HG03060 (cell line): ENCODE measurements at regions not wholly inside any gene's neighbourhood (a gene's known extent, or its start where the extent isn't known, plus 50 kb on each side); places are given as distances from the start of the nearest gene placed in this dataset.

Experiments
- ATAC-seq: cut with Tn5 transposase; IDR thresholded peaks from one replicate; pipeline ENCODE4 v1.9.1; 2021; ENCODE audit warnings: low read depth, moderate number of reproducible peaks; ENCODE audit not compliant: unreplicated experiment

DNA sequence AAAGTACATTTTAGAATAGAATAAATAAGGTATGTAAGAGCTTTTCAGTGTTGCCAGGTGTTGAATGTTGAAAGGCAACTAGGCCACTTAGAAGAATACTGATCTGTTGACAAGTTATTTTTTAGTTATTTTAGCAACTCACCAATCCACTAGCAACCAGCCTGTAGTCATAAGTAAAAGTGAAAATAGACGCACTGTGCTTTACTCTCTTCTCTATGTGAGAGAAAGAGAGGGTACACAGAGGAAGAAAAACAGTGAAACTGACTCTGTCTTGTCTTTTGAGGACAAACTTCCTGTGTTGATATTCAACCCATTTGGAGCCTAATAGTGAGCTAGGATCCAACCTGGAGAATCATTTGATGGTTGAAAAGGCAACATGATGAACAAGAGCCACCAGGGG is 327.1 kb upstream of the GOLIM4 start:
- ATAC-seq = no peak

GRCh38 chr3:168419091-168419490 is 323.4 kb upstream of the GOLIM4 start:
- no peak for ATAC-seq

GRCh38 chr3:168417016-168417415 is 321.3 kb upstream of the GOLIM4 start:
- no peak for ATAC-seq

DNA sequence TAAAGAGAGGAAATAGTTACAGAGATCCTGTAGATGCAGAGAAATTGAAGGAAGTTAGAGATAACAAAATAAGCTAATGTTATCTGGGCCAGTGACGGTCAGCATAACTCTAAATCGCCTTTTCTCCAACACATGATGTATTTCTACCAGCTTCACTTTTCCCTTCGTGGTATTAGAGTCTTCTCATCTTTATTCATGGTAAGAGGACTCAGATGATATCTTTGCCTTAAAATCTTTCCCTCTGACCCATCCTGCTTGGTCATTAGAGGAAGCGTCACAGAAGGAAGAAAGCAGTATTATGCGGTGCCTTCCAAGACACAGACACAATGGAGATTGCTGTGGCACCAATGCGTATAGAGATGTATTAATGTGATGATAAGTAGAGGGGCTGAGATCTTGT is 320.7 kb upstream of the GOLIM4 start:
- ATAC-seq = no peak

DNA sequence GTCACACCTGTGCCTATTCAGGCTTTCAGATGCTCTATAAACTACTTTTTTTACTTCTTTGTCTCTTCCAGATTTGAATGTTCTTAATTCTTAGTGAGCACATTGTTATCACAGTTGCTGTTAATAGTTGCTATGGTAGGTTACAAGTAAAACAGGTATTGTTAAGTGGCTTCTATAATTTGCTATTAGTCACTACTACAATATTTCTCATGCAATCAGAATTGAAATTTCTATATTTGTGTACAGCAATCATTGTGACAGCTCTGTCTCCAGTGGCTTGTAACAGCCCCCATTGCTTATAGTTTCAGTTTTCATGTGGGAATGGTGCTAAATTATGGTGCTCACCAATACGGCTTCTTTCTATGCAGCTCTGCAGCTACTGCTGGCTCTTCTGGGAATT is 318.4 kb upstream of the GOLIM4 start:
- no peak for ATAC-seq

GRCh38 chr3:168407381-168407780 is 311.7 kb upstream of the GOLIM4 start:
- no peak for ATAC-seq

DNA sequence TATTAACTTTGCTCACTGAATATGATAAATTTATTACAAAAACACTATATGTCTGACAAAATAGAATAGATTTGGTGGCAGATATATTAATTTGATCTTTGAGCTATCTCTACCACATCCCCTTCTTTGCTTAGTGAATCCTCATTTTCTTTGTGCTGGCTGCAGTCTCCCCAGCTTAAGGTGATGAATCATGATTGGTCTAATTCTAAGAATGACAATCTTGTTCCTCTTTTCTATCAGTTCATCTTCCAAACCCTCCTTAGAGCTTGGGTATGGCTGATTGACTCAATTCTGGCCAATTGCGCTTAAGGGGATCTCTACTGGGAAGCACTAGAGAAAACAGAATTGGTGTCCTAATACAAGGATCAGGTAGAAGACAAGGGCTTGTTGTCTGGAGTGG is 309.6 kb upstream of the GOLIM4 start:
- ATAC-seq = no peak

GRCh38 chr3:168398371-168399025 is 302.8 kb upstream of the GOLIM4 start:
- ATAC-seq = no peak

- no peak for ATAC-seq
Observed at GRCh38 chr3:168396861-168397260, 301.1 kb upstream of the GOLIM4 start.

DNA sequence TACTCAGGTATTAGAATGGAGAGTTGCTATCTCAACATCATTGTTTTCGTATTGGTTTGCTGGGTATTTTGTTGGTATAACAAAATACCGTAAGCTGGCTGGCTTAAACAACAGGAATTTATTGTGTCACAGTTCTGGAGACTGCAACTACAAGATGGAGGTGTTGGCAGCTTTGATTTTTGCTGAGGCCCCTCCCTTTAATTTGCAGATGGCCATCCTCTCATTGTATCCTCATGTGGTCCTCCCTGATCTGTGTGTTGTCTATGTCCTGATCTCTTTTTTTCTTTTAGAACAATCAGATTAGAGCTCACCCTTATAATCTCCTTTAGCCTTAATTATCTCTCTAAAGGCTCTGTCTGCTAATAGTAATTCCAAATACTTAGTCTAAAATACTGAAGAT is 299.8 kb upstream of the GOLIM4 start:
- ATAC-seq = no peak

DNA sequence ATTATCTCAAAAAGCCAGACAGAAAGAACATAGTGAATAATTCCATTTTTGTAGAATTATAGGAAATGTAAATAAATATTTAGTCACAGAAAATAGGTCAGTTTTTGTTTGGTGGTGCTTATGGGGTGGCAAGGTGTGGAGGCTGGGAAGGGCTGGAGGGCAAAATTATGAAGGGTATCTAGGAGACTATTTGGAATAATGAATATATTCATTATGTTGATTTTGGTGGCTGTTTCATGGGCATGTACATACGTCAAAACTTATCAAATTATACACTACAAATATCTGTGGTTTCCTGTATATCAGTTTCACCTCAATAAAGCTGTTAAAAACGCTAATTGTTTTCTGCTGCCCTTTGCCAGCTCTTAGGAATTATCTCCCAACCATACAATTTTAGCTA is 298.7 kb upstream of the GOLIM4 start:
- ATAC-seq = no peak

GRCh38 chr3:168386301-168386700 is 290.6 kb upstream of the GOLIM4 start:
- ATAC-seq = no peak

DNA sequence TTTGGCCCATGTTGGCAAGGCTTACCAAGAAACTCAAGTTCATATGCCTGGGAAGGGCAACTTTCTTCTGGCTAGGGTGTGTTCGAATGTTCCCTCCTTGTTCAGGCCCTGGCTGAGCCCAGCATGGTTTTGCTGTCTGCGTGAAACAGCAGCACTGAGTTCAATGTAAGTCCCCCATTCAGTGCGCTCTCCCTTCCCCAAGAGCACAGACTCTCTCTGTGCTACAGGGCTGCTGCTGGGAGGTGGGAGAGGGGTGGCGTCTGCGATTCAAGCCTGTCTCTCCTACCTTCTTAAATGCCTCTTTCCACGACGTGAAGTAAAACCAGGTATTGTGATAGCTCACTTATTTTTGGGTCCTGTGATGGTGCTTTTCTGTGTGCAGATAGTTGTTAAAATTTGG is 289.3 kb upstream of the GOLIM4 start:
- no peak for ATAC-seq

DNA sequence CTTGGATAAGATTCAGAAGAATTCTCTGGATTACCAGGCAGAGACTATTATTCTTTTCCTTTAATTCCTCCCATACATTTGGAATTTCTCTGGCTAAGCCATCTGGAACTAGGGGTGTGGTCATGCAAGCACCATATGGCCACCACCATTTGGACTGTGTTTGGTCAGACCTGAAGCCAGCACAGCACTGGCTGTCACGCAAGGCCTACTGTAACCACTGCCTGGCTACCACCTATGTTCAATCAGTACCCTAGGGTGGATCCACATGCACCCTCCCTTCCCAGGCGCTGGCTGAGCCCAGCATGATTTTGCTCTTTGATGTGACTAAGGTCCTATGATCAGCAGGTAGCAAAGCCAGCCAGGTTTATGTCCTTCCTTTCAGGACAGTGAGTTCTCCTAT is 287.8 kb upstream of the GOLIM4 start:
- ATAC-seq = no peak

GRCh38 chr3:168371846-168372245 is 276.1 kb upstream of the GOLIM4 start:
- ATAC-seq = no peak

GRCh38 chr3:168364967-168365366 is 269.2 kb upstream of the GOLIM4 start:
- no peak for ATAC-seq

- no peak for ATAC-seq
Observed at GRCh38 chr3:168362661-168363247, 267.0 kb upstream of the GOLIM4 start.

DNA sequence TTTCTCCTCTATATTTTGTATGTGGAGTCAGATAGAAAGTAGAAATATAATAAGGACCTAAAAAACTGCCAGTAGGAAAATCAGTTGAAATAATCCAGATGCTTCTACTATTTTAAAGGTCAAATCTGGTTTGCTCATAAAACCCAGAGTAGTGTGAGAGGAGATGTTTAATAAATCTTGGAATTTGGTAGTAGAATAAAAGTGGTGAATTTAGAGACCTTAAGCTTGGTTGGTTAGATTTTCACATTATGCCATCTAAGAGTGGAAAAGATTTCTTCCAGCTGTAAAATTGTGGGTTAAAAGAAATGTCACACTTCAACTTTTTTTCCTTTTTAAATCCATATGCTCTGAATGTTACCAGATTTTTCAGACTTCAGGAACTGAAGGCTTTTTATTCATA is 266.4 kb upstream of the GOLIM4 start:
- ATAC-seq = no peak

DNA sequence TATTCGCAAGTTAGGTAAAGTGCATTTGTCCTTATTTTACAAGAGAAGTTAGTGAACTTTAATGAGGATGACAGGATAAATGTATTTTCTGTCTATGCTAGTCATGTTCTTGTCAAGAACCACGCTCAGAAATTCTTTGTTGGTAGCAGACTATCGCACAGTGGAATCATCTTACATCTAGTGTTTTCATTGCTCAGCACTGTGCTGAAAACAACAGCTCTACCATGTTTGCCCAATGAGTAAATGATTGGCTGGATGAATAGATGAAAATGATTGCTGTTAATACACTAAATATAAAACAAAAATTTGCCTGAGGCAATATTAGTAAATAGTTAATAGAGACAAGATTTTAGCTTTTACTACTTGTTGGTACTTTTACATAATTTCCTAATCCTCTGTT is 265.3 kb upstream of the GOLIM4 start:
- ATAC-seq = no peak

GRCh38 chr3:168342946-168343850 is 247.5 kb upstream of the GOLIM4 start:
- no peak for ATAC-seq
